Dermis microvascular lymphatic vessel endothelial cell (primary cell): ENCODE measurements at regions not wholly inside any gene's neighbourhood (a gene's known extent, or its start where the extent isn't known, plus 50 kb on each side); places are given as distances from the start of the nearest gene placed in this dataset.
"Not testable (repeated sequence)": the region's sequence is repeated elsewhere in the genome, so short reads cannot be mapped to it uniquely, and the experiment has no call there.

Source experiments
- DNase-seq, 2 donors: peaks; one replicate each; pipeline versions ENCODE4 v3.0.0 to v3.0.0-alpha.2; 2010; ENCODE audit warnings: low read depth in 2 of 2

DNA sequence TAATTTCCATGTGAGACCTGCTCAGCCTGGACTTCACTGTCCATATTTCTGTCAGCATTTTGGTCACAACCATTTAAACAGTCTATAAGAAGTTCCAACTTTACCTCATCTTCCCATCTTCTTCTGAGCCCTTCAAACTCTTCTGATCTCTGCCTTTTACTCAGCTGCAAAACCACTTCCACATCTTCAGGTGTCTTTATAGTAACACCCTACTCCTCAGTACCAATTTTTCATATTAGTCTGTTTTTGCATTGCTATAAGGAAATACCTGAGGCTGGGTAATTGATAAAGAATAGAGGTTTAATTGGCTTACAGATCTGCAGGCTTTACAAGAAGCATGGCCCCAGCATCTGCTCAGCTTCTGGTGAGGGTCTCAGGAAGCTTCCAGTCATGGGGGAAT, 1648.9 kb upstream of the SLC10A2 start:
- DNase-seq = no peak

DNA sequence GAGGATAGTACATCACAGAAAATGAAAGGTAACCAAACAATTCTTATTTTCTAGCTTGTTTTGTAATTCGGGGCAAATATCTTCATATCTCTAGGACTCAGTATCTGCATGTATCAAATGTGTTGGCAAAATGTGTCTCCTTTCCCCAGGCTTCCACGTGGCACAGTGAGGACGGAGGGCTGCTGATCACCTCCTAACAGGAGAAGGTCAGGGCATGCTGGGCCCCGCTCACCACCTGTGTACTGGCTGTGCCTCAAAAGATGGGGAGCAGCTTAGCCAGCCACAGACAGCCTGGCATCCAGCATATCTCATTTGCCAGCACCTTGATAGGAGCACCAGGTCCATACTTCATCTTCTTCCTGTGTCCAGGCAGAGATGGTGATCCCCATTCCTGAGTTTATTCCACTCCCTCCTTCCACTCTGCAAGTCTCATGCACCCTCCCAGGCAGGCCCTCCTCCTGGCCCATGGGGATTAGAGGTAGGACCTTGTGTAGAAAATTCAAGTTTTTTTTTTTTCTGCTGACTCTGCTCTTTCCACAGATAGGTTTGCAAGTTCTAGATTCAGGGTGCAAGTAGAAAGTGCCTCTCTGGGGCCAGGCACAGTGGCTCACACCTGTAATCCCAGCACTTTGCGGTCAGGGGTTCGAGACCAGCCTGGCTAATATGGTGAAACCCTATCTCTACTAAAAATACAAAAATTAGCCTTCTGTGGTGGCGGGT, 1639.0 kb upstream of the SLC10A2 start:
- DNase-seq = no peak

DNA sequence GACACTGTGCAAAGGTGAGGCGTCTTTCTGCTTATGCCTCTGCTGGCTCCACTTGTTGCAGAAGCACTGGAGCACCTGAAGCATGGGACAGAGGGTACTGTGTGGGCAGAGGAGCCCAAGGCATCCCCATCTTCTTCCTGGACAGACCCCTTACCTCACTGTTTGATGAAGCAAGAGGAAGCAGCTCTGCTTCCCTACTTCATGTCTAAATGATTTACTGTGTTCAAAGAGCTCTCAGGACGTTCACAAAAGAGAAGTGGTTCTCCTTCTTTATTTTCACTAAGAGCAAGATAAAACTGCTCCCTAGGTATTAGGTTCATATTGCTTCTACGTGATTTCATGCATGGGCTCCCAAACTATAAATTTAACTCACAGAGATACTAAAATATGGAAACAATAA, 1635.4 kb upstream of the SLC10A2 start:
- DNase-seq = no peak

DNA sequence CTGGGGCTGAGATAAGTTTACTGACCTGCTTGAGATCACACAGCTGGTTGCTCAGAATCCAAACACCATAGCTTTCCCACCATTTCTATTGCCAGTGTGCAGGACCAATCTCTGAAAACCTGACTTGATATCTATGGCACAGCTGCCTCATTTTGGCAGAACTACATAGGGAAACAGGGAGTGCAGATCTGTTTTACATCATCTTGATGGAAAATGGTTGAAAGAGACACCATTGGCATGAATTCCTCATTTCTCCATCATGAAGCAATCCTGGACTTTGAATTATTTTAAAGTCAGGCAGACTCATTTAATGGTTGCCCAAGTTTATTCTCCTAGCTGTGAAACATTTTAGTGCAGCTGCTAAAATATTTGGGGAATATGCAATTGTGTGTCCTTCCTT, 1628.2 kb upstream of the SLC10A2 start:
- DNase-seq = no peak

DNA sequence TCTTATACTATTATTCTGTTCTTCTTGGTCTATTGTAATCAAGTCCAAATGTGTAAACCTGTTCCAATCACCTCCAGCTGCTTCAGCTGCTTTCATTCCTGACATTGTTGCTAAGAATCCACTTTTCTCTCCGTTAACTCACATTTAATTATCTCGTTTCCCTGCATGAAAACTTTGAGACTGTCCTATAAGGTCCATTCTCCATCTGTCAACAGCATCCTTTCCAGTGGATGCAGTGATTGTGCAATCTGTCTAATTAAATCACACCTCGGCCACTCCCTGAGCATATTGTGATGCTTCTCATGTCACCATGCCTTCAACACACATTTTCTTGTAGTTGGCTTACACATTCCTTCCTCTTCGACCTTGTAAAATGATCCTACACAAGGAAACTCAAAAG, 1626.9 kb upstream of the SLC10A2 start:
- no peak for DNase-seq

DNA sequence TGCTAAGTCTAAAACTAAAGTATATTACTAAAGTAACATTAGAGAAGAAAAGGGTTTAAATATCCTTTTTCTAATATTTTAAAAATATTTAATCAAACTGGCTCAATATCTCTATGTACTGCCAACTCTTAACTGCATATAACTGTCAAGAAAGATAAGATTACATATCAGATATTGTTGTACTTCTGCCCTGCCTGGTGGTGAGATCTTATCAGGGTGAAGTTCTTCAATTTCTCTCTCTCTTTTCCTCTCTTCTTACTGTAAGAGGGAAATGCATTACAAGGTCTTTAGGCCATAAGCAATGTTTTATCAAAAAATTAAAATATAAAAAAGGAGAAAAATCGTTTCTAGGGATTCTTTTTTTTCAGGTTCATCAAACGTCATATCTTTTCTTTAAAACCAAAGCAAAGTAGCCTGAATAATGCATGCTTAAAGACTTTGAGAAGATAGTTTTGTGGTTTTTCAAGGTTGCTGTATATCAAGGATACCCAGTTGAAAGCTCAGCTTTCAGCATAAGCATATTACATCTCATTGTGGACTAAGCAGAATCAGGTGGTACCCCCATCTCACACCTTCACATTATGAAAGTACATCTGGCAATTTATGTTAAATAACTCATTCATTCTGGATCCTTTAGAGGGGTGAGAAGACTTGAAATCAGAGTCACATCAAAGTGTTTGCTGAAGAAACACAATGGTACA, 1625.7 kb upstream of the SLC10A2 start:
- no peak for DNase-seq

DNA sequence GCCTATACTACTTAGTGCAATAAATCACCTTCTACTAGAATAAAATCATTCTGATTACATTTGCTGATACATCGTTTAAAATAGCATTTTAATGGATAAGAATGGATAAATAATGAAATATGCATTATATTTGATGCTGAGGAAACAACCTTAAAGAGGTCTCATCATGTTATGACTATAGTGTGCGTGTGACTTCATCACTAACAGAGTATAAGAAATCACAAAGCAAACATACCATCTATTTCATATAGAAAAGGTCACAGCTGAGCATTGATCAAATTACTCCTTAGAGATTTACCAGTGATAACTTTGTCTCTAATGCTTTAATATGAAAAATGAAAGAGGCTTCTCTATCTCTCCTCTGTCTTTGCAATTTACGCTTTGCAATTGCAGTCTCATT, 1620.3 kb upstream of the SLC10A2 start:
- no peak for DNase-seq

DNA sequence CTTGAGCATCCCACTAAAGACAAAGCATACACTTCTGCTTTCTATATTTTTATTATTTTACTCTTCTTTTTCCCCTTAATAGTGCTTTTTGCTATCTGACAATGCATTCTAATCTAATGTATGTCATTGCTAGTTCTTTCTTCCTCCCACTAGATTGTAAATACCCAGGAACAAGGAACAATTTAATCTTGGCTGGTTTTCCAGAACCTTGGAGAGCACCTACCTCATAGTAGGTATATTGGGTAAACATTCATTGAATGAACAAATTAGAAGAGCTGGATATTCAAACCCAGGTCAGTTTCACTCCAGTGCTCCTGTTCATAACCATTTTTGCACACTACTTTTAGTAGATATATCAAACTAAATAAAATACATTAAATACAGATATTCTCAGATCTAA, 1617.6 kb upstream of the SLC10A2 start:
- DNase-seq = no peak

DNA sequence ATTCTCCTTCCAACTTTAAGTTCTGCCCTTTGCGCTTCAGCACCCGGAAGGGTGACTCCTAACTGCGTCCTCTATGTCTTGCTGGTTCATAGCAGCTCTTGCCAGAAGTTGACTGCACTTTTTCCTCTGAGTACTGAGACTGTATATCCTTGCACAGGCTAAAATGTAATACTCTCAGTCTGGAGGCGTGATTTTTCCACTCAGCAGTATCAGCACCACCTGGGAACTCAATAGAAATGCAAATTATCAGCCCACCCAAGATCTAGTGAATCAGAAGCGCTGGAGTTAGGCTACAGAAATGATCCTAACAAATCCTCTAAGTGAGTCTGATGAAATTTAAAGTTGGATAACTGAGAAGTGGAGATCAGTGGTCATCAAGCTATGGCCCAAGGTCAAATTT, 1611.9 kb upstream of the SLC10A2 start:
- no peak for DNase-seq

DNA sequence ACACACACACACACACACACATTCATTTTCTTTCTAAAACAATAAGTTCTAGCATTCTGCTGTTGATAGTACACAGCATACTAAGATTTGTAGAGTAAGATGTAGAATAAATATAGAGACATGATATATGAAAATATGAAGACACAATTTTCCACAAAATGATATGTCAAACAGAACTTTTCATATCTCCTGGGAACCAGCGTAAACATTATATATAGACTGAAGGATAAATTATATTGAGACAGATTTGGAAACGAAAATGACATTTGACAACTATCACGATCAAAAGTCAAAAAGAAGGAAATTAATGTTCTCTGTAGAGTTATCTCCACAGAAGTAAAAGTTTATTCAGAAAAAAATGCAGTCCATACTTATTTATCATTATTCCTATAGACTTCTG, 1605.7 kb upstream of the SLC10A2 start:
- DNase-seq = no peak

DNA sequence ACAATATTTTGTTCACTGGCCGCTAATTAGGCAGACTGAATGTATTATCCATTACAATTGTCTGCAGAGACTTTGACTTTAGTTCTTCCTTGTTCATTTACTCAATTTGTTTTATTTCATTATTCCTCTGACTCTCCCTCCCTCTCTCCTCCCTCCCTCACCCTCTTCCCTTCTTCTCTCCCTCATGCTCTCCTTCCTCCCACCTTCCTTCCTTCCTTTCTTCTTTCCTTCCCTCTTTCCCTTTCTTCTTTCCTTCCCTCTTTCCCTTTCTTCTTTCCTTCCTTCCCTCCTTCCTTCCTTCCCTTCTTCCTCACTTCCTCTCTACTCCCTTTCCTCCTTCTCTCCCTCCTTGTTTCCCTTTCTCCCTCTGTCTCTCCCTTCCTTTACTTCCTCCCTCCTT, 1591.0 kb upstream of the SLC10A2 start:
- no peak for DNase-seq

DNA sequence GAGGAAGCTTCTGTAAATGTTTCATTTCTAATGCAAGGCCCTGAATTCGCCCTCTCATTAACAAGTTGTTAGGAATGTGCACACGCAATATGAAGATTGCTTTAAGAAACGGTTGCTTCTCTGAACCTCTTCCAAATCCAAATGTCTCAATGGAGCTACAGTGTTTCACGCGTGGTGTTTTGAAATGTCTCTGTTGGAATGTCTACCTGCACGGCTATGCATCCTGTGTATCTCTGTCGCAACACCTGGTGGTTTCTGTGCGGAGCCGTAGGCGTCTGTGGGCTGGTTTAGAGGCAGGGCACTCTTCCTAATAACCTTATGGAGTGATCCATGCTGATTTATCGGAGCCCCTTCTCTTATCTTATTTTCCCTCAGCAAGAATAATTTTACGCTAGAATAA, 1584.2 kb upstream of the SLC10A2 start:
- no peak for DNase-seq

DNA sequence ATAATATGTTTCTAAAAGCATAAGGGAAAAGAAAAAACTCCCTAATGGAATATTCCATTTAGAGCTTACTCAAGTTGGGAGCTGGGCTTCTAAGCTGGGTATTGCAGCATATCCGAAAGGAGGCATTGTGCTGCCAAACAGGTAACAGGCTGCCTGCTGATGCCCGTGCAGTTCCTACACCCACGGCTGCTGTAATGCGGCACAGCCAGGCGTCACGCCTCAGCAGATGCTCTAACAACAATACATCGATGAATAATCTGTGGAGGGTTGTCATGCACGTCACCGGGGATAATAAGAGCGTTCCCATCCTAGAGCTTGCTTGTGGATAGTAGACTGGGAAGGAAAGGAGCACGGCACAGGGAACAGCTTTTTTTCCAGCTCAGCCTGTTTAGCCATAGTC, 1582.1 kb upstream of the SLC10A2 start:
- no peak for DNase-seq

DNA sequence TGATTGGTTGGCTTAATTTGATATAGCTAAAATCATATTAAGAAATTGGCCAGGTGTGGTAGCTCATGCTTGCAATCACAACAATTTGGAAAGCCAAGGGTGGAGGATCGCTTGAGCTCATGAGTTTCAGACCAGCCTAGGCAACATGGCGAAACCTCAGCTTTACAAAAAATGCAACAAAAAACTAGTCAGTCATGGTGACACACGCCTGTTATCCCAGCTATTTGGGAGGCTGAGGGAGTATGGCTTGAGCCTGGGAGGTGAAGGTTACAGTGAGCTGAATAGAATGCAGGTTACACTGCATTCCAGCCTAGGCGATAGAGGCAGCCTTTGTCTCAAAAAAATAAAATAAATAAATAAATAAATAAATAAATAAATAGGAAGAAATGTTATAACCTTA, 1579.6 kb upstream of the SLC10A2 start:
- DNase-seq = no peak

DNA sequence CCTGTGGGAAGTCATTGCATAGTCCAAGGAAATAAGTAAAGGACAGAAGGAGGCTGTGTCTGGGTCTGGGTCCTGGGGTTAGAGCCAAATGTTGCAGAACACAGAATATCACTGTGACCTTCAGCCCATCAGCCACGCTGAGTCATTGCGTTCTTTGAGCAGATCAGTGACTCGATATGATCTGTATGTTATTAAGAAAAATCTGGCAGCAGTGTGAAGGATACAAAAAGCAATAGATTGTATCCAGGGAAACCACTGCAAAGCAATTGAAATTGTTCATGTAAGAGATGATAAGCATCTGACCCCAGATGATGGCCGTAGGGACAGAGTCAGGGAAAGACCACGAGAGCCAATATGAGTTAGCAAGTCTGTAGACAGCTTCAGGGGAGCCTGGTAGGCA, 1575.1 kb upstream of the SLC10A2 start:
- DNase-seq = no peak

DNA sequence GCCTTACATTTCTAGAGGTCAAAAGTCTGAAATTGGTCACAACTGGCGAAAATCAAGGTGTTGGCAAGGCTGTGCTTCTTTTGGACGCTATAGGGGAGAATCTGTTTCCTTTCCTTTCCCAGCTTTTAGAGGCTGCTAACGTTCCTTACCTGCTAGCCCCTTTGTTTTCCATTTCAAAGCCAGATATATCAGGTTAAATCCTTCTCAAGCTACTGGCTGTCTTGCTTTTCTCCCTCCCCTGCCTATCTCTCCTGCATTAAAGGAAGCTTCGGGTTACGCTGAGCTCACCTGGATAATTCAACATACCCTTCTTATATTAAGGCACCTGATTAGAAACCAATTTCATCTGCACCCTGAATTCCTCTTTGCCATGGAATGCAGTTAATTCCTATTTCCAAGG, 1569.7 kb upstream of the SLC10A2 start:
- no peak for DNase-seq

DNA sequence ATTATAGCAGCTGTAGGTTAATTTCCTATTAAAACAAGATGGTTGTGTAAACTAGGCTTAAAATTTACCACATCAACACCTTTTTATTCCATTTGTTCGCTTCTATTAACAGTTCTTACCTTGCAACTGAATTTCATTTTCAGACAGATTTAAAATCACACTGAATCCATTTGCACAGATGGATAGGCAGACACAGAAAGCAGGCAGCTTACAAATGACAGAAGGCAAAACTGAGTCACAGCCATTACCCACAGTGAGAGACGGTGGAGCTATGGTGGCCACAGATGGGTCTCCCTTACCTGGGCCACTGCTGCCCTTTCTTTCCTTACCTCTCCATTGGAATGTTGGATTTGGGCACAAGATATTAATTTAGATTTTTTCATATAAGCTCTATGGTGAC, 1567.8 kb upstream of the SLC10A2 start:
- DNase-seq = no peak

DNA sequence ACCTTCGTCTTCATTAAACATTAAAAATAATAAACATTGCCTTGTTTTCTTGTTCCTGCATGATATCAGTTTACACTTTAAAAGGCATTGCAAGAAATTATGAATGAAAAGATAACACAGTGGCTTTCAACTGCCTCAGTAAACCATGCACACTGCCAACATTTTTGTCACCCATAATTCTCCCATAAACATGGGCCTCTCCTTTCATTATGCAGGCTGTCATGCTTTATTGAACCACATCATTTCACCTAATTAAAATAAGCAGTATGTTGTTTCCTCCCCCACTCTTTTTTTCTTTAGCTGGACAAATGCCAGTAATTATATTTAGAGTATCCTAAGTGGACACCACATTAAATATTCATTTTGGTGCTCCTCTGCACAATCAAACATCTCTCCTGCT, 1566.5 kb upstream of the SLC10A2 start:
- DNase-seq = no peak

DNA sequence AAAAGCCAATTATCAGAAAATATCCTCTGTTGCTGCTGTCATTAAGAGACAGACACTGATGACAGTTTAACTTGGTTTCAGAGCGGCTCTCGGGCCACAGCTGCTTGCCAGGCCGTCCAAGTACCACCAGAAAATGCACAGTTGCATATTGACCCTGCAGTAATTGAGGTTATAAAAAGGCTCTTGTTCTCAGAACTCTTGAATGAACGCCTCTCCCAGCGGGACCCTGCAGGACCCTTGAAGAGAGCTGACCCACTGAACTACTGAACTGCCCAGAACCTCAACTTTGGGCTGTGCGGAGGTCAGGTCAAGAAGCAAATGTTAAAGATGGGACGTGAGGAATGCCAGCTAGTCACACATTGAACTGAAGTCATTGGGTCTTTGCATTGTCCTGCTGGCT, 1559.0 kb upstream of the SLC10A2 start:
- no peak for DNase-seq

DNA sequence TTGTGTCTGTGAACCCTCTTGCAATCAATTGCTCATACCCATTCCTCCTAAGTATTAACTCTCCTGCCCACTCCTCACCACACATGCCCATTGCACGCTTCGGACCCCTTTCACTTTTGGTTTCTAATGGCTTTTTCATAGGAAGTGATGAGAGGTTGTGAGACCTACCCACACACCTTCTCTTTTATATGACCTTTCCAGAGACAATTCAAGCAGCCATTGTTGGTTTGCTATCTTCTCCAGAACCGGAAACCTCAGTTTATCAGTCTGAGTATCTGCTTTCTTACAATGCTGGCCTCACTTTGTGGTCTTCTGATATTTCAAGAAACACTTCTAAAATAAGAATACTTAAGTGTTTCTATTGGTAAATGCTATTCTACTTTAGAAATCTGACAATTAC, 1550.8 kb upstream of the SLC10A2 start:
- DNase-seq = no peak

DNA sequence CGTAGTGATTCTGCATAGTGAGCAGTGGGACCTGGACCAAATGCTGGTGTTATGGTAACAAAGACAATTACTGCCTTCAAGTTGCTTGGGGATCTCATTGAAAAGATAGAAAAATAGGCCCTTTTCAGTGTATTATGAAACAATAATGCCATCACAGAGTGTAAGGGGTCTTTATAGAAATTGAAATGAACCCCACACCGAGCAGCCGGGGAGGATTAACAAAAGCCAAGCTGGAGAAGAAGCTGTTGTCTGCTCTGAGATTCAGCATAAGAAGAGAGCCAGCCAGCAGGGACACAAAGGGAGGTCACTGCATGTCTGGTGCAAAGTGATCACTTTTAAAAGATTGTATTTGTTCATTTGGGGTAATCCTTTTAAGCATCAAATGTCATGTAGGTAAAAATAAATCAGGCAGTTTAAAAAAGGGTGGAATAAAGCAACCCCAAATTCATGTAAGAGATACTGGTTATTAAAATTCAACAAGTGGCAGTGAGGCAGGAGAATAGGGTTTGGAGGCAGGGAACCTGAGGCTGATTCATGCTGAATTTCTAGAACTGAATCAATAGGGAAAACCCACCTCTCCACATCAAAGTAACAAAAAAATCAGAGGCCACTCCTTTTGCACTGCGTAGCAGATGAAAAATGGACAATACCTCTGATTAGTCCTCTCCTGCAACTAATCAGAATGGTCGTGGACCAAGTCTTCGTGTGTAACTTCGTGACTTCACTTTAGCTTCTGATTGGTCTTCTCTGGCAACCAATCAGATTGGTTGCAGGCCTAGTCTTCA, 1548.3 kb upstream of the SLC10A2 start:
- no peak for DNase-seq

DNA sequence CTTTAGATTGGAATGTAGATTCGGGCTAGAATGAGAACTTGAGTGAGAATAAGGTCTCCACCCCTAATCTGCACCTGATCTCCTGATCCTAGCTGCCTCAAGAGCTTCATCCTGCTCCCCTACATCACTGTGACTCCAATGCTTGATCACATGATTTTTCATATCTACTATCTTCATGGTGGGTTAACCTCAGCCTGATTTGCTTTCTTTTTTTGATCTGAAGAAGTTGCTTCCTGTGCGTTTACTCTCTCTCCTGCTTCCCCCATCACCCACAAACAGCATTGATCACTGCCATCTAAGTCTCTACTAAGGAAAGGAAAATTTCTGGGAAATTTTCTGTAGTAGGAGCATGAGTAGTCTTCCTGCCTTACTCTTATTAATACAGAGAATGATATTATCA, 1542.1 kb upstream of the SLC10A2 start:
- no peak for DNase-seq

DNA sequence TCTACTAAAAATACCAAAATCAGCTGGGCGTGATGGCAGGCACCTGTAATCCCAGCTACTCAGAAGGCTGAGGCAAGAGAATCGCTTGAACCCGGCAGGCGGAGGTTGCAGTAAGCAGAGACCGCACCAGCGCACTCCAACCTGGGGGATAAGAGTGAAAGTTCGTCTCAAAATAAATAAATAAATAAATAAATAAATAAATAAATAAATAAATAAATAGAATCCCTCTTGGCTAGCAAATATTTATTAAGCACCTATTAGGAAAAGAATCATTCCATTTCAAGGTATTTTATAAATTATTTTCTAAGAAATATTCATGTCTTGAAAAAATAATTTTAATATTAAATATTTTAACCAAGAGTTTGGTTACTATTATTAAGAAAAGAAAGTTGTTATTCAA, 1539.2 kb upstream of the SLC10A2 start:
- not testable (repeated sequence) for DNase-seq
